RPMI8226 (cell line): ENCODE measurements at regions not wholly inside any gene's neighbourhood (a gene's known extent, or its start where the extent isn't known, plus 50 kb on each side); places are given as distances from the start of the nearest gene placed in this dataset.

Source experiments
- DNase-seq: peaks from one replicate; pipeline ENCODE4 v3.0.0-alpha.2; 2015

DNA sequence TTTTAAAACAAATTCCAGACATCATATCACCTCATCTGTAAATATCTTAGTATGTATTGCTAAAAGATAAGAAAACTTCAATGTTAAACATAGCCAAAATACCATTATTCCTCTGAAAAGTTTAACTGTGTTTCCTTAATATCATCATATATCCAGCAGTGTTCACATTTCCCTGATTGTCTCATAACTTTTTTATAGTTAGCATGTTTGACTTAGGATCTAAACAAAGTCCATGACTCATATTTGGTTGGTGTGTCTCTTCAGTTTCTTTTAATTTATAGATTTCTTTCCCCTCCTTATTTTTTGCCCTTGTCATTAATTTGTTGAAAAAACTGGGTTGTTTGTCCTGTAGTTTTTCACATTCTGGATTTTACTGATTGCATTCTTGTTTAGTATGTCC lies 163.0 kb downstream of the RPS12 start:
- no peak for DNase-seq

DNA sequence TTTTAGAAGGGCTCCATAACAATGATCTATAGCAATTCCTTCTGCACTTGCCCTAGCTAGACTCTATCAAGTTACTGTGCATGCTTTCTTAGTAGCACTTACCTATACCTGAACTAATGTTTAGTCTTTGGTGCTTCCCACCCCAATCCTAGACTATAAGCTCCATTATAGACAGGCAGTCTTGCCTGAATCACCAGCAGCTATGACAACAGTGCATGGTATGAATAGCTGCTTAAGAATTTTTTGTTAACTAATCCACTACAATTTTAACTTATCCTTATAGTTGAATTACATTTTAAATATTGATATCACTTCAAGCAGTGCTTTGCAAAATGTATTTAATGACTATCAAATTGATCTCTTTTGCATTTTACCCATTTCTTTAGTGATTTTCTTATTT lies 164.3 kb downstream of the RPS12 start:
- no peak for DNase-seq

DNA sequence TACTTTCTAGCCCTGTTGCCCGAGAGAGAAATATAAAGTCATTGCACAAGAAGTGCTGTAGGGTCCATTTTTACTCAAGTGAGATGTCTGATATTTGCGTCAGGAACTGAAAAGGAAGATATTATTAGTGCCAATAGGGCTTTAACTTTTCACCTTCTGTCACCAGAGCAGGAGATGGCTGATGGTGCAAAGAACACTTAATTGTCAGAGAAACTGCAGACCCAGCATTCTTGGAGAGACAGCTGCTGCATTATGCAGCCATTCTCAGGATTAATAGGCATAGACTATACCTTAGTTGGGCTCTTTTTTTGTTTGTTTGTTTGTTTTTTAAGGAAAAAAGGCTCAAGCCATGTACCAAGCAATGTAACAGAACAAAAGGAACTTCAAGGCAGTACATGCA lies 179.4 kb downstream of the RPS12 start:
- DNase-seq, result peak; percentile 30

DNA sequence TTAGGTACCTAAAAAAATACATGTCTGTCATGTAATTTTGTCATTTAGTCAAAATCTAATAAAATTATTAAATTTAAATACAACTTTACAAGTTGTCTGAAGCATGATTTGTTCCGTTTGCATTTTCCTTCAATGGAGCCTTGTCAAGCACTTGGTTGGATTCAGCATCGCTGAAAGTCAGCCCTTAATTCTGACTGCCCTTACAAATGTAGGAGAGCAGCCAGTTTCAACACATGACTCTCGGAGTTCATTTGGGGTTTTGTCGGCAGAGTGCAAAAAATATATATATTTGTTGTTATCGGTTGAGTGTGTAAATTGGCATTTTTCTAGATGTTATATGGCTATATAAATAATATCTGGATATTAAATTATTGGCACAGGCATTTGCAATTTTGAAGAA lies 180.6 kb downstream of the RPS12 start:
- DNase-seq, result no peak

DNA sequence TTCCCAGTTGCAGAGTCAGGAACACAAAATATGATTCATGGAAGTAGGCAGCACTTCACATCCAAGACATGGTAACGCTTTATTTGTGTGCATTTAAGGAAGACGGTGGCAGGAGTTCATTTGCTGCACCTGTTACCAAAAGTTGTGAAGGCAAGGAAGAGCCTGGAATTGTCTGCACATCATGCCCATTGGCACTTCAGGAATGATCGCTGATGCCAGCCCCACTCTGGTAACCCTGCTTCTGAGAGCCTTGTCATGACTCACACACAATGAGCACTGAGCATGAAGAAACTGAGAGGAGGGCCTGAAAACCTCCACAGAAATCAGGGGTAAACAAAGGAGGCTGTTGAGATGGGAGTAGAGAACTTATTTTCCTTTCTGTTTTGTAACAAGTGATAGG lies 181.1 kb downstream of the RPS12 start:
- no peak for DNase-seq

DNA sequence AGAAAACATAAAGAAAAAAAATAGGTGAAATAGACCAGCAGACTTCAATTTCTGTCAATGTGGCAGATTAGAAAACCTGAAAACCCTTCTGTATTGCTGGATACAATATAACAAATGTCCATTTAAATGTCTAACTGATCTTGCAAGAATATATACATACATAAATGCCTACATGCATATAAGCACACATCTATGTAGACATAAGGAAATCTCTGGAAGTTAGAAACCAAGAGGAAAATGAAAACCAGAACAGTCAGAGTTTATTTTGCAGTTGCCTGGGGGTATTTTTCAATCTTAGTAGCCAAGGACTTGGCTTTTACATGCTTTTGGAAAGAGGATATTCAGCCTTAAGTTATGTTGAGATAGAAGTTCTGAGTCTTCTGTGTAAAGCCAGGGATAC lies 184.0 kb downstream of the RPS12 start:
- no peak for DNase-seq

DNA sequence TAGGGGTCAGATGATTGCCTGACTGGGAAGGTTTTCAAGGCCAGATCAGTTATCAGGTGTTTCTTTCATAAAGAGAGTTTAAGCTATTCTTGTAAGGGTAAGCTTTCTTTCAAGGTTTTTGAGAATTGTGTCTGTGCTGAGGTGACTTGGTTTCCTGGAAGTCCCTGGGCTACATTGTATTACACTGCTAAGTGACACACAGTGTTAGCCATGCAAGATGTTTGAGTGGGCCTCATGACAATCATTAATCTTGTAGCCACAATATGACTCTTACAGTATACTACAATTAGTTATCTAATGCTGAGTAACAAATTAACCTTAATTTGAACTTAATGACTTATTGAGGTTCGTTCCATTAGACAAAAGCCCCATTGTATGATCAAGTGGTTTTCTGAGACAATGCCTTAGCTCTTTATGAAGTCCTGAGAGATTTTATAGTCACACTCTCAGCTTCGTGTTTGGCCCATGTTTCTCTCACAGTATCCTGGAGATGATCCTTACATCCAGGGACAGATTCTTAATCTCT lies 186.7 kb downstream of the RPS12 start:
- no peak for DNase-seq

DNA sequence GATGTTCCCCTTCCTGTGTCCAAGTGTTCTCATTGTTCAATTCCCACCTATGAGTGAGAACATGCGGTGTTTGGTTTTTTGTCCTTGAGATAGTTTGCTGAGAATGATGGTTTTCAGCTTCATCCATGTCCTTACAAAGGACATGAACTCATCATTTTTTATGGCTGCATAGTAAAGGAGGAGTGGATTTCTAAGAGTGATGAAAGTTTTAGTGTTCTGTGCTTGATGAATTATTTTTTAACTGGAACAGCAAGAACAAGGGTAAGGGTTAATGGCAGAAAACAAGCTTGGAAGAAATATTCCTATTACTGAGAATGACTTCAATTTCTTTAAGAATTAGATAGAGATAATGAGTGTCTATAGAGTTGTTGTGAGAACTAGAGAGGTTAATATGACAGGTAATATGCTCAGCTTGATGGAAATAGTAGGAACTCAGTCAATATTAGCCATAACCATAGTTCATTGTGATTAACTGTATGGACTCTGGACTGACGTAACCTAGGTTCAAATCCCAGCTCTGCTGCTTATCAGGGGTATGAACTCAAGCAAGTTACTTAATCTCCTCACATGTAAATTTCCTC lies 190.0 kb downstream of the RPS12 start:
- DNase-seq, result no peak

DNA sequence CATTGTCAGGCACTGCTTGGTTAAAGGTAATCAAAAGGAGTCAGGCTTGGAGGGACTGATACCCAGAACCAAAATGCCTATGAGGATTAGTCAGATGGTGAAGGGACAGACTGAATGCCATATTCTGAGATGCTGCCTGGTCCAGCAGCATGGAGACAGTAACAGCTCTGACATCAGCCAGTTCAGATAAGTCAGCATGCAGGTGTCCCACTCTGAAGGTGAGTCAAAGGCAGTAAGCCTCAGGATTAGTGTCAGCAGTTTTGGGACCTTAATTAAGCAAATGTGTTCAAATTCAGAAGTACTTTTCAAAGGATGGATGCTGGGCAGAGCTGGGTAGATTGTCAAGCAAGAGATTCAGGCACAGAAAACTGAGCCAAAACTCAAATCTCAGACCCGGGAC lies 198.4 kb downstream of the RPS12 start:
- DNase-seq, result no peak

DNA sequence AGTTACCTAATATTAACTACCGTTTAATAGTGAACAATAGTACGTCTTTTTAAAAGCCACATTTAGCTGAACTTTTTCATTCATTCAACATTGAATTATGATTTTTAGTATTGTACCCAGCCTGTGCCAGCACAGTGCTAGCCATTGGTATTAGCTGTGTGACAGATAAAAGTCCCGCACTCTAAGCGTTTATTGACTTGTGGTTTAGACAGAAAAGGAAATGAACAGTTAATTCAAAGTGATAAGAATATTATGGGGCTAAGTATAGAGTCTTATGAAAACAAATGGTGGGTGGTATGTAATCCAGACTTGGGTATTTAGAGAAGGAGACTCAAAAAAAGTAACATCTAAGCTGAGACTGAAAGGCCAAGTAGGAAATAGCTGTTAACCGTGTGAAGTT lies 202.3 kb downstream of the RPS12 start:
- DNase-seq, result no peak

DNA sequence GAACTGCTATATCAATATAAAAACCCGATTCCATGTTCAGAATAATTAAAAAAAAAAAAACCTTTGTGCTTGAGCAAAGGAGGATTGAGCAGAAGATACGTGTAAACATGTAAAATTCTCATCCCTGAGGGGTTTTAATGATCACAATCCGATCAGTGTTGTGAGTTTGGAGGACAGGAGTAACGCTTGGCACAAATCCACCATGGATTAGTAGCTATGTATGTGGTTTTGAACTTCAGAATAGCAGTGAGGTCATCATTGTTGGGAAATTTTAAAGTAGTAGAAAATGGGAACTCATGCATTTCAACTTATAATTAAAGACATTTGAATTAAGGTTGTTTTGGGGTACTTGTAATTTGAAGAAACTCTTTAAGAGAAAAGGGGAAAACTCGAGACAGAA lies 203.2 kb downstream of the RPS12 start:
- no peak for DNase-seq

DNA sequence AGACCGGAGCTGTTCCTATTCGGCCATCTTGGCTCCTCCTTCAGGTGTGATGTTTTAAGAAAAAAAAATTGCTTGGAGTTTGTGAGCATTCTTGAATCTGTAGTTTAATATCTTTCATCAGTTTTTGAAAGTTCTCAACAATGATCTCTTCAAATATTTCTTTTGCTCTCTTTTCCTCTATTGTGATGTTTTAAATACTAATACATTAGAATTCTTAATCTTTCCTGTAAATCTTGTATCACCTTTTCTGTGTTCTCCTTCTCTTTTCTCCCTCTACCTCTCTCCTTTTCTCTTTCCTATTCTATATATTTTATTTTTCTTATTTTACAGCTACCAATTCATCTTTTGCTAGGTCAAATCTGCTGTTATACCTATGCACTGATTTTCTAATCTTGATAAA lies 212.3 kb downstream of the RPS12 start:
- DNase-seq, result no peak

DNA sequence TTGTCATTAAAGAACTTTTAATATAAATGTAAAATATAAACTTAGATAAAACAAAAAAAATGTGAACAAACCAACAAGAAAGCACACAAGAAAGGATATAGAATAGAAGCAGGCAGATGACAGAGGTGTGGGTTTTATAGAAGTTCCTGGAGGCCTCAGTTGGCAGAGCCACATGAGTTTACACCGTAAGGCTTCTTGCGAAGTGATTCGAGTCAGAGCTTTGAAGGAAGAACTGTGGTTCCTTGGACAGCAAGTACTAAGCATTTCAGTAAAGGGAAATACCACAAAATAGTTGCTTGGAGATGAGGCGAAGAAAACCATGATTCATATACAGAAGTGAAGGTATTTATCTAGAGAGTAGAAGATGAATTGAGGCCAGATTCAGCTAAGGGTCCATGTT lies 207.9 kb upstream of the EYA4 start:
- DNase-seq, result no peak

DNA sequence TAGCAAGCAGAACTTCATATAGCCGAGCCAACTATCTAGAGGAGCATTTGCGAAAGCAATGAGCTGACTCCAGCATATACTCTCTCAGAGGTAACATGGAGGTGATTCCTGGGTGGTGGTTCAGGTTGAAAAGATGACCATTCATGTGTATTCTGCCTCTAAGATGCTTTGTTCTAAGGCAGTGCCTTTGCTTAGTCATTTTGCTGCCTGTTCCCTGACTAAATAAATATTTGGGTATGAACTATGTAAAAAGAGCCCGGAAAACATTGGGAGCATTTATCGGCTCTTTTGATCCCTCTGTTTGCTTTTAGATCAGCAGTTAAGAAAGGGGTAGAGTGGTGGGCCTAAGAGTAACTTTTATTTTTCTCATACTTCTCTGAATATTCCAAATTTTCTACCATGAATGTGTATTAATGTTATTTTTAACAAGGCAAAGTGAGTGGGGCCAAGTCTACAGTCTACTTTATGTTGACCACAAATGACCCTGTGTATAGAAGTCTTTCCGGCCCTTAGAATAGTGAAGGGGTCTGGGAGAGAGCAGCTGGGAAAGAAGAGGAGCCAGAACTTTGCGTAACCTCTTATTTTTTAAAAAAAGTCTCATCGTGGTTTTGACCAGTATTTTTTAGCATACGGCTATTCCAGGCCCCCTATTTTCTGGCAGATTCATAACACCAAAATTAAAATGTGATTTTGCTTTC lies 206.5 kb upstream of the EYA4 start:
- DNase-seq, result no peak

DNA sequence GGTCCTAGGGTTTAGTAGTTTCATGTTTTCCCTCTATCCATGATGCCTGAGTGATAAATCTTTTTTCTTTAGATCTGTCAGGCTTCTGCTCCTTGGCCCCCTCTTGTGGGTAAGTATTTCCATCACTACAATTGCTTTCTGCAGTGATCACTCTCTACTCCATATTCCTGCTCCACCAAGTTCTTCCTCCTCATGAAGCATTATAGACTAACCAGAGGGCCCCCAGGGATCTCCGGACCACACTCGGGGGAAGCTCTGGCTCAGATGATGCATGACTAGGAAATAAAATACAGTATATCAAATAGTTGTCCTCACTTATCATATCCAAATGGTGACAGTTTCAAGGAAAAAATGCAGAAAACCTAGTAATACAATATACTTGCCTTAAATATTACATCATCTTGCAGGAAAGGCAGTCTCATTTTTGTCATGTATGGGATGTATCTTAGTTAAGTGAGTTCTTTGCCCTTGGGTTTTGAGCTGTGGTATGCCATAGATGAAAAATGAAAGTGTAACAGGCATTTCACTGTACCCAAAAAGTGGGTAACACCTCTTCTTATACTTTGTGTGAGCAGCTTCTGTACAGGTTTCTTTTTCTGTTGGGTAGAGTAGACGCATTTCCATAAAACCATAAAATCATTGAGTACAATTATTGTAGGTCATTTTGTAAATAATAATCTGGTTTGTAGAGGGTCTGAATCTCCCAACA lies 200.9 kb upstream of the EYA4 start:
- peak; percentile 9 for DNase-seq

DNA sequence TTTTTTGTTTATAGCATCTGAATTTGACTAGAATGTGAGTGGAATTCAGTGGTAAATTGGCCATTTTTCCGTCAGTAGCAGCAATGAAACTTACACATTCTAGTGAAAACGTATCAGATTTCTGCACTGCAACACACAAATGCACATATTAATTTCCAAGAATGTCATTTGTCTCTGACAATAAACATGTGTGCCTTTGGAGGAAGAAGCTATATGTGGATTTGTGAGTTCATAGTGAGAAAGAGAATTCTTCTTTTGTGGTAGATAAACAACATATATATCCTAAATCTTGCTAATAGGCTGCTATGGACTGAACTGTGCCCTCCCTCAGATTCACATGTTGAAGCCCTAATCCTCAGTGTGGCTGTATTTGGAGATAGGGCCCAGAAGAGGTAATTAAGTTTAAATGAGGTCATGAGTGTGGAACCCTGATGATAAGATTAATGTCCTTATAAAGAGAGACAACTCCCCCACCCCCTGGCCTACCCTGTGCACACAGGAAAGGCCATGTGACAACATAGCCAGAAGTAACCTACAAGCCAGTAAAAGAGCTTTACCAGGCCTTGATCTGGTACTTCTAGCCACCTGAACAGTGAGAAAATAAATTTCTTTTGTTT lies 200.2 kb upstream of the EYA4 start:
- no peak for DNase-seq

DNA sequence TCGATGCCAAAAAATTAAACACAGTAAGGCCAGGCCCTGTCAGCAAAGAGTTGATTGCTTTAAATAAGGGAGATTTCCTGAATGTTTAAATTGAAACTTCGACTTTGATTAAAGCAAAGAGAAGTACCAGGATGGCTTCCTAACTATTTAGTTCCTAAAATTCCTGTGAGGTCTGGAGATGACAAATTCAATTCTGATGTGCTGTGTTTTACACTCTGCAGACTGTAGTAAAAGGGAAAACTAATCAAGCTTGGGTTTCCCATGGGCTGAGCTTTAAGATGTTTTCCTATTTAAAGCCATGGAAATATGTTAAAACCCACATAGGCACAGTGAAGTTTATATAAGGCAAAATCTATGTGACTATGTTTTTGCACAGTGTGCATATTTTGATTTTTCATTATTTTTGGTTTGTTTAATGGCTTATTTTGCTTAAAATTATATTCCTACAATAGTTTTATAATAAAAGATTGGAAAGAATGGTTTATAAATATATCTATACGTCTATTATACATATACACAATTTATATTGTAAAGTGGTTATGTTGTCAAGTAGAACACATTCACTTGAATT lies 198.5 kb upstream of the EYA4 start:
- DNase-seq, result no peak

DNA sequence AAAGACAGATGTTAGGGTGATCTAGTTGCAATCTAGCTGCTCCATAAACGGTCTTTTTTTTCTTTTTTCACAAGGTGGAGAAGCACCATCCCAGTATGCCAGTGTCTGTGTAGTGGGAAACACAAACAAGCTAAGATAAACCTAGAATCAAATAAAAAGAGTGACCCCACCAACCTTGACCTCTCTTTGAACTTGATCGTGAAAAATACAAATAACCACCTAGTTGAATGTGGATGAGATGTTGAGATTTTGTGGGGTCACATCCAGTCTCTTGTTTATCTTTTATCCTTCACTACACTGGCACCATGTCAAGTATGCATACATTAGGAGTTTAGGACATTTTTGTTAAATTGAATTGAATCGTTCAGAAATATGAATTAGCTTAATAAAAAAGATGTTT lies 194.6 kb upstream of the EYA4 start:
- no peak for DNase-seq

DNA sequence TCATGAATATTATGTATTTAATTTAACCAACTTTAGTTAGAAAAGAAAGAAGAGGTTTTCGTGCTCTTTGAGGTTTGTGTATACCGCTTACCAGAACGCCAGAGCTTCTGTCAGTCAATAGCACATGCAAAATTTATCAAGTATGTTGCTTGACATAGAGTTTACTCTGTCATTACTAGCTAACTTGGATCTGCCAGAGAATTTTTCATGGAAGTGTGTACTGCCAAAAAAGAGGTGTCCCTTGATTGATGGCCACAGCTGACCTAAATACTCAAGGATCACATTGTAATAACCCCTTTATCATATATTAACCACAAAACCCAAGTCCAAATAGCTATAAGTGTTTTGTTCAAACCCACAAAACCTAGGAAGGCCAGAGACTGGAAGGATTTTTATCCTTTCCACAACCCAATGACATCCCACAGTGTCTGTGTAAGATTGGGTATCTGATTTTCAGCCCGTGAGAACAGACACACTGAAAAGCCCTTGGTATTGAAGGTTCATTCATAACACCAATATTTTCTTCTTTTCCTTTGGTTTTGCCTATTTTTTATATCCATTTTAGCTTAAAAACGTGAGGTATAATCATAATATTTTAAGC lies 194.0 kb upstream of the EYA4 start:
- no peak for DNase-seq

DNA sequence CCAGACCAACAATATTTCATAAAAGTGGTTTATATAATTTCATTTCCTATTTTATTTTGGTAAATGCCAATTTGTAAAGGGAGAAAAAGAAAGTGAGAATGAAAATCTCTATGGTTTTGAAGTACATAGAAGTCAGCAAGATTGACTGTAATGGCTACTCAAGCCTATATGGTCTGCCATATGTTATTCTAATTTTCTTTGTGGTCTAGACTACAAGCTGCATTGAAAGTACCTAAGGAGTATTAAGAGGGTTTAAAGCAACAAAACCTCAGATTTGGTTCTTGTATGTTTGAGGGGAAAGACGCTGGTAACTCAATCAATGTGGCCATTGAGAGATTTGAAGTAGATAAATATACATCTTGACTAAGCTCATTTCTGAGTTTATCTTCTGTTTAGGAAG lies 193.5 kb upstream of the EYA4 start:
- DNase-seq, result no peak

DNA sequence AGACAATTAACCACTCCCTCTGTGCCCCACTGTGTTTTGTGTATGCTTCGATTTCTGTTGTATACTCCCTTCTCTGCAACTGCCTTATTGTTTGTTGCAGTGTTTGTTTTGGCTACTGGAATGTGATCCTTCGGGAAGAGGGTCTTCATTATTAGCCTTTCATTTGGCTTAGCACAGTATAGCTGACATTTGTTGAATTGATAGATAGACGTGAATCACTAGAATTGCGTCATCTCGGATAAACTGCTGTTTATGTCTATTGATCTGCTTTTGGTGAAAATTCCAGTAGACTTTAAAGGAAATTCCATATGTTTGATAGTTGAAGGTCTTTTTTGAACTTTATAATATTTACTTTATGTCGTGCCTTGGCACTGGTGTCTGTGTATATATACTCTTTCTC lies 189.9 kb upstream of the EYA4 start:
- no peak for DNase-seq

DNA sequence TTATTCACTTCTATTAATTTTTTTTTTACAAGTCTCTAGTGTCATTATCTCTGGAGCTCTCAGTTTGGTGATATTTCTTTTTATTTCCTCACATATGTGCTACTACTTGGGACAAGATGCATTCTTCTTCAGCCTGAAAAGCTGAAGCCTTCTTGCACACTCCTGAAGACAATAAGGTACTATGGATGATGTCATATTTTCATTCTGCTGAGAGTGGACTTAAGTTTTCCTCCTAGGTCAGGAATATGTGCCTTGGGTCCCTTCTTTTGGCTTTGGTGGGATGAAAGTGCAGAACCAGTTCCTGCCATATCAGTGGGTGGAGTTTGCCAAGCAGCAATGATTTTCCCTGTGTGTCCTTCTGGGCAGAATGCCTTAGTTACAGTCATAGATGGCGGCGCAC lies 188.7 kb upstream of the EYA4 start:
- DNase-seq, result no peak

DNA sequence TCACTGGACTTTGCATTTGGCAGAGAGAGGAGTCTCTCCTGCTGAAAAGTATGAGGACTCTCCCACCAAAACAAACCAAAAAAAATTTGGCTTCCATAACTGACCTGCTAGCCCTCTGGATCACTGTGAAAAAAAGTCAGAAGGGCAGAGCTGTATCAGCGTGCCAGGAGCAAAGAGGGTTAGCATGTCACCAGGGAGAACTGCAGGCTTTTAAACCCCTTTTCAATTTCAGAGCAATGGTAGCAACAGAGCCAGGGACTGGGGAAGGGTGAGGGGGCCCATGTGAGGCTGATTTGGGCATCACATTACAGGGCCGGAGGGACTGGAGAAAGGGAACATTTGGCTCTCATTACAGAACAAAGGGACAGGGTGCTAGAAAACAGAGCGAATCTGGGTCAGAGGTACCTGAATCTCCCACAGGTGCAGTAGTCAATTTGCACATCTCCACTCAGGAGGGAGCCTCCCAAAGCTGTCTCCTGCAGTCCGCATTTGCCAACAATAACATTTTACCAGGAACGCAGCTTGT lies 185.7 kb upstream of the EYA4 start:
- no peak for DNase-seq
